ENCODE measurements at regions not wholly inside any gene's neighbourhood (a gene's known extent, or its start where the extent isn't known, plus 50 kb on each side); places are given as distances from the start of the nearest gene placed in this dataset.

GRCh38 chr2:65654496-65654895 lies 222.1 kb upstream of the SPRED2 start:
- TF ChIP-seq EP300 (IDR thresholded peaks at IDR 0.05) (no peak), POLR2A (IDR thresholded peaks at IDR 0.05) (no peak), POLR2AphosphoS5 (IDR thresholded peaks at IDR 0.05) (no peak)
- TF ChIP-seq, protein P1, sequence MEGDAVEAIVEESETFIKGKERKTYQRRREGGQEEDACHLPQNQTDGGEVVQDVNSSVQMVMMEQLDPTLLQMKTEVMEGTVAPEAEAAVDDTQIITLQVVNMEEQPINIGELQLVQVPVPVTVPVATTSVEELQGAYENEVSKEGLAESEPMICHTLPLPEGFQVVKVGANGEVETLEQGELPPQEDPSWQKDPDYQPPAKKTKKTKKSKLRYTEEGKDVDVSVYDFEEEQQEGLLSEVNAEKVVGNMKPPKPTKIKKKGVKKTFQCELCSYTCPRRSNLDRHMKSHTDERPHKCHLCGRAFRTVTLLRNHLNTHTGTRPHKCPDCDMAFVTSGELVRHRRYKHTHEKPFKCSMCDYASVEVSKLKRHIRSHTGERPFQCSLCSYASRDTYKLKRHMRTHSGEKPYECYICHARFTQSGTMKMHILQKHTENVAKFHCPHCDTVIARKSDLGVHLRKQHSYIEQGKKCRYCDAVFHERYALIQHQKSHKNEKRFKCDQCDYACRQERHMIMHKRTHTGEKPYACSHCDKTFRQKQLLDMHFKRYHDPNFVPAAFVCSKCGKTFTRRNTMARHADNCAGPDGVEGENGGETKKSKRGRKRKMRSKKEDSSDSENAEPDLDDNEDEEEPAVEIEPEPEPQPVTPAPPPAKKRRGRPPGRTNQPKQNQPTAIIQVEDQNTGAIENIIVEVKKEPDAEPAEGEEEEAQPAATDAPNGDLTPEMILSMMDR (IDR thresholded peaks at IDR 0.05): no peak

All from suprapubic skin (tissue), 4 donors.